Left ventricle myocardium inferior (tissue), 1 donor: ENCODE measurements at regions not wholly inside any gene's neighbourhood (a gene's known extent, or its start where the extent isn't known, plus 50 kb on each side); places are given as distances from the start of the nearest gene placed in this dataset.
A peak's percentile ranks its signal among the peaks of the same experiment; 100 is the strongest.
"Not testable (repeated sequence)": the region's sequence is repeated elsewhere in the genome, so short reads cannot be mapped to it uniquely, and the experiment has no call there.

Experiments used
- DNase-seq: peaks from one replicate; pipeline ENCODE4 v3.0.0-alpha.2; 2020
- H3K27ac ChIP-seq: fragments of 200-600 bp; replicated peaks from 2 replicates; pipeline ENCODE4 v1.8.0; 2021
- H3K27me3 ChIP-seq: fragments of 200-600 bp; 2 replicates; pipeline ENCODE4 v1.8.0; 2021; ENCODE audit warnings: low read depth
- H3K36me3 ChIP-seq: fragments of 200-600 bp; 2 replicates; pipeline ENCODE4 v1.8.0; 2021
- H3K4me1 ChIP-seq: fragments of 200-600 bp; 2 replicates; pipeline ENCODE4 v1.8.0; 2021
- H3K4me3 ChIP-seq: fragments of 200-600 bp; 2 replicates; pipeline ENCODE4 v1.8.0; 2021; ENCODE audit warnings: mild to moderate bottlenecking, moderate library complexity
- H3K9me3 ChIP-seq: fragments of 200-600 bp; replicated peaks from 2 replicates; pipeline ENCODE4 v1.8.0; 2021
- intact Hi-C: fragments of 100-400 bp; cut with micrococcal nuclease; formaldehyde crosslinking; loops from one replicate; pipeline ENCODE4 v1.11.0; 2022
- TF ChIP-seq, protein P1 (sequence below): fragments of 200-600 bp; IDR thresholded peaks from 2 replicates; pipeline ENCODE4 v1.8.0; 2021; ENCODE audit warnings: antibody characterized with exemption, mild to moderate bottlenecking, borderline replicate concordance
- donor health status: DM: no; HTN: yes; CAD: no; lungs with severe emphysema.

DNA sequence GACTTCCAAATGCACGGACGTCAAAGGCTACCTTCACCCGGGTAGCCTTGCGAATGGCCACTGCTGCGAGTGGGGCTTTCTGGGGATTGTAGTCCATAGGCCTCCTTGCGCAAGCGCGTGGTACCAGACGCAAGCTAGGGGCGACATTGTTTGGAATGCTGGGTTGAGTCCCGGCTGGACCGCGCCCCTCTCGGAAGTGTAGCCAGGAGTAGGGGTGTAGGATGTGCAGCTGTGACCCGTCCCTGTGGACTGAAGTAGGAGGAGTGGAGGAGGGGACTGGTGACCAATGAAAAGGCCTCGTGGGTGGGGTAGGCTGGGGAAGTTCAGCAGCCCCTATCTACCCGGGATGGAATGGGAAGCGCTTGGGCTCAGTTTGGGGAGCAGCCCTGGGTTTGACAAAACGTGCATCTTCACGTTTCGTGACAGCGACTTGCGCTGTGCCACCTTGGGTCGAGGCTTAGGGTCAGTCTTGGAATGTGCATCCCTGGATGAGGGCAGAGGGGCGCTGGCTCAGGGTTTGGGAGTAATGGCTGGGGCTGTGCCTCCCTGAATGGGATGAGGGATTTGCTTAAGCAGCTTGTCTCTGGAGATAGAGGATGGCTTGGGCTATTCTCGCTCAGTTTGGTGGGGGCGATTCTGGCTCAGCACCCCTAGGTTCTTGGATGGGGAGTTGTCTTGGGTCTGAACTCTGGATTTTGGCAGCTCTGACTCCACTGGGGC lies 111.8 kb upstream of the GPR39 start:
- peak; percentile 81 for DNase-seq
- intact Hi-C loops, H3K27me3 ChIP-seq, H3K36me3 ChIP-seq, H3K9me3 ChIP-seq, H3K4me1 ChIP-seq, H3K27ac ChIP-seq: not testable (repeated sequence)
- TF ChIP-seq, protein P1, sequence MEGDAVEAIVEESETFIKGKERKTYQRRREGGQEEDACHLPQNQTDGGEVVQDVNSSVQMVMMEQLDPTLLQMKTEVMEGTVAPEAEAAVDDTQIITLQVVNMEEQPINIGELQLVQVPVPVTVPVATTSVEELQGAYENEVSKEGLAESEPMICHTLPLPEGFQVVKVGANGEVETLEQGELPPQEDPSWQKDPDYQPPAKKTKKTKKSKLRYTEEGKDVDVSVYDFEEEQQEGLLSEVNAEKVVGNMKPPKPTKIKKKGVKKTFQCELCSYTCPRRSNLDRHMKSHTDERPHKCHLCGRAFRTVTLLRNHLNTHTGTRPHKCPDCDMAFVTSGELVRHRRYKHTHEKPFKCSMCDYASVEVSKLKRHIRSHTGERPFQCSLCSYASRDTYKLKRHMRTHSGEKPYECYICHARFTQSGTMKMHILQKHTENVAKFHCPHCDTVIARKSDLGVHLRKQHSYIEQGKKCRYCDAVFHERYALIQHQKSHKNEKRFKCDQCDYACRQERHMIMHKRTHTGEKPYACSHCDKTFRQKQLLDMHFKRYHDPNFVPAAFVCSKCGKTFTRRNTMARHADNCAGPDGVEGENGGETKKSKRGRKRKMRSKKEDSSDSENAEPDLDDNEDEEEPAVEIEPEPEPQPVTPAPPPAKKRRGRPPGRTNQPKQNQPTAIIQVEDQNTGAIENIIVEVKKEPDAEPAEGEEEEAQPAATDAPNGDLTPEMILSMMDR, result peak; percentile 38
- peak overlapping the region; percentile 60 for H3K4me3 ChIP-seq

DNA sequence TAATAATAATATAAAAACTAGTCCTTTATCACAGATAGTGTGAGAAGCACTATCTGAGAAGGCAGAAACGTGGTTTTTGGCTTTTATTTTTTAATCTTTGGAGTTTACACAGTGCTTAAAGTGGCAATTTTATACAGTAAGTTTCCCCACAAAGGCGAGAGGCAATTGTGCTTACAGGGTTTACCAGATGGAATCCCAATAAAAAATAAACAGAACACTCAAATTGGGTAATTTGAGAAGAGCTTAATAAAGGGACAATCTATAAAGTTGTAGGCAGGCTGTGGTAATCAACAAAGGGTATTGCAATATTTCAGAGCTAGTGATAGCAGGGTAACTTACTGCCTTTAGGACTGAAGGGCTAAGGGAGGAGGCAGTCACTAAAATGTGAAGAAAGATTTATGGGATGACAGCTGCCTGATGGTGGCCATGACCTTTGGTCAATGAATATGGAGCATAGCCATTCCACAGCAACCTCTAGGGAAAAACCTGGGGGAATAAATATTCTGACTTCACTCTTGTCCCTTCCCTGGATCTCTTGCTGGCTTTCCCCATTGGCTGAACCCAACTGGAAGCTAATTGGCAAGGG lies 108.9 kb upstream of the GPR39 start:
- H3K27ac ChIP-seq, H3K9me3 ChIP-seq, intact Hi-C loops, H3K36me3 ChIP-seq, H3K4me3 ChIP-seq, DNase-seq, H3K4me1 ChIP-seq, H3K27me3 ChIP-seq: not testable (repeated sequence)

DNA sequence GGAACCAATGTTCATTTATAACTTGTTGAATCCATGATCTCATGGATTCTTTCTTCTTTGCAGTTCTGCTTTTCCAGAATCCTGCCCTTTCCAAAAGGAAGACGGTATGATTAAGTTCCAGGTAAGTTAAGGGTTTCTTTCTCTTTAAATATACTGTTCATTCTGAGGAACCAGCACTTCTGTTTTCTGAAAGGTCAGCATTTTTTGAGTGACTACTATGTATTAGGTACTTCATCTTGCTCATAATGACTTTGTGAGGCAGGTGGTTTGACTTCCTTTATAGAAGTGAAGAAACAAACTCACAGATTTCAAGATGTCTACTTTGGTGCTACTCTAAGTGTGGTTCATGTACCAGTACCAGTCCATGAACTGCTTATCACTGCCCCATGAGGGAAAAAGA lies 107.4 kb upstream of the GPR39 start:
- H3K27me3 ChIP-seq, H3K4me3 ChIP-seq, DNase-seq, H3K9me3 ChIP-seq, H3K4me1 ChIP-seq, intact Hi-C loops, H3K27ac ChIP-seq, H3K36me3 ChIP-seq: not testable (repeated sequence)

DNA sequence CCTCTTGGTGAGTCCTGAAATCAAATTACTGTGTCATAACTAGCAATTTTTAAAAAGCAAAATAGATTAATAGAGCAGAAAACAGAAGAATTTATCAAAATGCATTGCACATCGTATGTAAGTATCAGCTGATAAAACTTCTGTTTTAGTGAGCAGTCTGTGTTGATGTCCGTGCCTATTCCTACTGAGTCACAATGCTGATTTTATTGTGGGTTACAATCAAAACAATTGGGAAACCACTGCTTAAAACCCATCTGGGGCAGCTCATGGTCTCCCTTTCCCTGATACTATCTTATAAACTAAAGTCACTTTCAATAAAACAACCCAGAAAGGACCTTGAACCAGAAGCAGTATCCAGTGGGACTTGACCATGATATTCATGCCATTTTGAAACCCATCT lies 101.1 kb upstream of the GPR39 start:
- intact Hi-C loops, H3K36me3 ChIP-seq, H3K4me1 ChIP-seq, DNase-seq, H3K27ac ChIP-seq, H3K27me3 ChIP-seq, H3K4me3 ChIP-seq, H3K9me3 ChIP-seq: not testable (repeated sequence)

DNA sequence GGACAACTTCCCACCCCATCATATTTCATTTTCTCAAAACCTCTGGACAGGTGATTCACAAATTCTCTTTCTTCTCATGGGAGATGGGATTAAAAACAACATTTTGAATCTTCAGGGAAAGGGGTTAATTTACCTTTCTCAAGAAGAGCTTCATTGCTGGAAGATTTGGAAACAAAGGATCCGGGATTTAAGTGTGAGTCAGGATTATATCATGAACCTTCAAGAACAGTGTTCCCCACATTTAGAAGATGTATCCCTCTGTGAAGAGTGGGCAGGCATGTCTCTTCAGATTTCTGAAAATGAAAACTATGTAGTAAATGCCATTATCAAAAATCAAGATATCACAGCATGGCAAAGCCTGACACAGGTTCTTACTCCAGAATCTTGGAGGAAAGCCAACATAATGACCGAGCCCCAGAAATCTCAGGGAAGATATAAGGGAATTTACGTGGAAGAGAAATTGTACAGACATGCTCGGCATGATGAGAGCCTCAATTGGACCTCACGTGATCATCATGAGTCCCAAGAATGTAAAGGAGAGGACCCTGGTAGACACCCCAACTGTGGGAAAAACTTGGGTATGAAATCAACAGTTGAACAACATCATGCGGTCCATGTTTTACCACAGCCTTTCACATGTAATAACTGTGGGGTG lies 99.5 kb upstream of the GPR39 start:
- intact Hi-C loops, H3K9me3 ChIP-seq: not testable (repeated sequence)

DNA sequence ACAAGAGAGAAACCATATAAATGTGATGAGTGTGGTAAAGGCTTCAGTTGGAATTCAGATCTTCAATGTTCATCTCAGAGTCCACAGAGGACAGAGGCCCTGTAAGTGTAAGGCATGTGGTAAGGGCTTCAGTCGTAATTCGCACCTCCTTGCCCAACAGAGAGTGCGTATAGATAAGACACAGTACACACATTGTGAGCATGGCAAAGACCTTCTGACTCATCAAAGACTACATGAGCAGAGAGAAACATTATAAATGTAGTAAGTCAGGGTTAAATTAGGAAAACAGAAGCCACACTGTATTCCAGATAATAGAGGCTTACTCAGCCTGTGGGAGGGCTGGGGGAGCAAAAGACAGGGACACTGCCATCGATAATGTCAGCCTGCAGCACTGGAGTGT lies 98.1 kb upstream of the GPR39 start:
- intact Hi-C loops, H3K36me3 ChIP-seq, H3K4me1 ChIP-seq, H3K4me3 ChIP-seq, DNase-seq, H3K27me3 ChIP-seq, H3K27ac ChIP-seq, H3K9me3 ChIP-seq: not testable (repeated sequence)

More for the DNA sequence above, 99.5 kb upstream of the GPR39 start:
- not testable (repeated sequence) for H3K27ac ChIP-seq, H3K36me3 ChIP-seq, H3K4me1 ChIP-seq, H3K4me3 ChIP-seq, H3K27me3 ChIP-seq, DNase-seq

DNA sequence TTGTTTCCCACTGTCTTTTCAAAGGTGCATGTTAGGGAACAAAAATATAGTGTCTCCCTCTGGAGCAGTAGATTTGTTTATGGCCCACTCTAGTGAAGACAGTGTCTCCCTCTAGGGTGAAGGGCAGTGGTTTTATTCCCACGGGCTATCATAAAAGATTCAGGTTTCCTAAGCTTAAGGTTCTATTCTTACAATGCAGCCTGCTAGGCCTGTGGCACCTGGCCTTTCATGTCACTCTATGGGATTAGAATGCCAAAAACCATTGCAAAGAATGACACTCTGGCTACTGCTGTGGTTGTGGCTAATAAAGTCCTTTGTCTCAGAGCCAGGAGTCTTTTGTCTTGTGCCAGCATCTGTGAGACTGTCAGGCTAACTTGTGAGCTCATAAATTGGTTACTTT lies 92.6 kb upstream of the GPR39 start:
- DNase-seq, intact Hi-C loops, H3K4me3 ChIP-seq, H3K27me3 ChIP-seq, H3K27ac ChIP-seq, H3K9me3 ChIP-seq, H3K4me1 ChIP-seq, H3K36me3 ChIP-seq: not testable (repeated sequence)

DNA sequence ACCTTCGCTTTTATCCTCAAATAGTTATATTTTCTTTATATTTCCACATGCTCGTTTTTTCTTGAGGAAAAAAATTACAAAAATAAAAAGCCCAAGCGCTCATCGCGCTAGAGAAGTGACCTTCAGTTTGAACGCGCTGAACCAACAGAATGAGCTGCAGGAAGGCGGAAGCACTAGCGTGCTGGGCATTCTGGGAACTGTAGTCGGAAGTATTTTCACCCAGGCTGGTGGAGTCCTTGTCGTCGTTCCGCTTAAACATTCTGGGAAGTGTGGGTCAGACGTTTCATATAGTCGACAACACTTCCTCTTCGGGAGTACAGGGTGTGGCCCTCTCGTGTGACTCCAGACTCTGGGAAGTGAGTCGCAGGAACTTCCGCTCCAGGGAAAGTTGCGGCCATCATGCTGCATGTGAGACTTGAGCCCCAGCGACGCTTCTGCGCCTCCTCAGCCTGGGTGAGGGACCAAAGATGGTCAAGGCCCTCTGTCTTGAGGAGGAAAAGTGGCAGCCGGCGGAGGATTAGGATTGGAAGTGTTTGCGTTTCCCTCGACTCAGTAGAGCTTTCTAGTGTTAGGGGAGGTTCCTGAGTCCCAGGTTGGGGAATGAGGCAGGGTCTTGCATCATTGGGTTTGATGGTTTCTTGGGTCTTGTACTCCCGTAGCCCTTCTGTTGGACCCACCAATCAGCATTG lies 84.1 kb upstream of the GPR39 start:
- H3K27ac ChIP-seq, H3K27me3 ChIP-seq, H3K36me3 ChIP-seq, intact Hi-C loops, H3K9me3 ChIP-seq, DNase-seq, H3K4me1 ChIP-seq, H3K4me3 ChIP-seq: not testable (repeated sequence)

DNA sequence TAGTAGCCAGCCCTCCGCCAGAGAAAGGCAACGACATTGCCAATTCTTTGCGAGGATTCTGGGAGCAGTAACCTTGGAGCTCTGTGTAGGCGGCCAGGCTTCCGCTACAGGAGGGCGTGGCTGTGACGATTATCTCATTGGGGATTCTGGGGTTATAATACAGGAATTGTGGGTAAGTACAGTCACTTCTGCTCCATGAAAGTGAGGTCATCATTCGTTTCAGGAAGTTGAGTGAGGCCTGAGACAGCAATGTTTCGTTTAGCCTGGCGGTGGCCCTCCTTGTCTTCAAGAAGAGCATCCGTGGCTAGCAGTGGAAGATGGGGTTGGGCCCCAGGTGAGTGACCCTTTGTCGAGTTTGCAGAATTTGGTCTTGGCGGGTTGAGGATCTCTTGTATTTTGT lies 79.5 kb upstream of the GPR39 start:
- intact Hi-C loops, DNase-seq, H3K4me3 ChIP-seq, H3K27ac ChIP-seq, H3K36me3 ChIP-seq, H3K4me1 ChIP-seq, H3K9me3 ChIP-seq, H3K27me3 ChIP-seq: not testable (repeated sequence)

DNA sequence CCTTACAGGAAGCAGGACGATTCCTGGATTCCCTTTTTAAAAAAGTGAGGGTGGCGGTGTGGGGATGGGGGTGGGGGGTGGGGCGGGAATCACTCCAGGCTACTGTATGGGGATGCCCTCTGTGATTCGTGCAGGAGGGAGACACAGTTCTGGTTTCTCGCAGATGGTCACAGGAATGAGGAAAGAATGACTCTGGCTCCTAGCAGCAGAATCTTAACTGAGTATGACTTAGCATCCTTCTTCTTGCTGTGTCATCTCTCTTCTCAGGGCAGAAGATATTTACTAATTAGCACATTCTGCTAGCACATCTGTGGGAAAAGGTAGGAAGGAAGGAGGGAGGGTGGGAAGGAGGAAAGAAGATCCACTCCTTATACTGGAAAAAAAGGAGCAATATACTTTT lies 78.8 kb upstream of the GPR39 start:
- H3K9me3 ChIP-seq, intact Hi-C loops, H3K4me3 ChIP-seq, H3K4me1 ChIP-seq, H3K36me3 ChIP-seq, H3K27me3 ChIP-seq, DNase-seq, H3K27ac ChIP-seq: not testable (repeated sequence)

DNA sequence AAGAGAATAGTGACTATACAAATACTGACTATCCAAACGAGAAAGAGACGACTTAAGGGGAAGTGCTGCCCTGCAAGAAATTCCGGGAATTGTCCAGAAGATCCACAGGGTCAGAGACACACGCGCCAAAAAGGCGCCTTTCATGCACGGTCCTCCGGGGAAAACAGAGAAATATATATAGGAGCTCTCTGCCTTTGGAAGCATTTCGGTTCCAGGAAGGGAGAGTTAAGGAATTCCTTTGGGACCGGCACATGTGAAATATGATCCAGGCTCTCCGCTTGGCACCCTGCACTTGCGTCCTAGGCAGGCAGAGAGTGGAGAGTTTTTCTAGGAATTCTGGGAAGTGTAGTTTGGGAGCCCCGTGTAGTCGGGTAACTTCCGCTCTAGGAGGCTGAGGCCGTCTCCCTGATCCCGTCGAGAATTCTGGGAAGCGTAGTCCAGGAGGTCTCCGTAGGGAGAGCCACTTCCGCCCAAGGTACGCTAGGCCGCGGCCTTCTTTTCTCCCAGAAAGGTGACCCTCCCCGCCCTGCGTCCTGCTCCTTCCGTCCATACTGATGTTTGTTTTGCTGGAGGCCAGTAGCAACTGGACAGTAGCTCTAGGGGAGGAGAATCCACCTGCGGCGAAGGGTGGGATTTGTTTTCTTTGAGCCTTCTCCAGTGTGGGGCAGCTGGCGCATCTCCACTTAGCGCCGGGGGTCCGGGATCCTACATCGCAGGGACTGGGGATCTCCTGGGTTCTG lies 69.4 kb upstream of the GPR39 start:
- H3K27ac ChIP-seq, result peak overlapping the region; percentile 73
- intact Hi-C loops, H3K27me3 ChIP-seq, H3K36me3 ChIP-seq, H3K9me3 ChIP-seq, H3K4me1 ChIP-seq: not testable (repeated sequence)
- DNase-seq, result peak; percentile 78
- H3K4me3 ChIP-seq, result peak overlapping the region; percentile 65
